ENCODE measurements at regions not wholly inside any gene's neighbourhood (a gene's known extent, or its start where the extent isn't known, plus 50 kb on each side); places are given as distances from the start of the nearest gene placed in this dataset.

GRCh38 chr14:101446387-101446969, 114.8 kb upstream of the DIO3 start:
- TF ChIP-seq CTCF (conservative IDR thresholded peaks at IDR 0.05; ENCODE audit: low read depth, low read length) = no peak
- TF ChIP-seq EZH2 (IDR thresholded peaks at IDR 0.05; ENCODE audit: borderline replicate concordance, low read depth, low read length, poor library complexity, severe bottlenecking) = no peak

Data from A673 (cell line).